Small intestine (tissue), 7 donors: ENCODE measurements at regions not wholly inside any gene's neighbourhood (a gene's known extent, or its start where the extent isn't known, plus 50 kb on each side); places are given as distances from the start of the nearest gene placed in this dataset.

ENCODE experiments used
- DNase-seq, 2 donors: peaks; one replicate each; pipeline versions ENCODE4 v3.0.0 to v3.0.0-alpha.2; 2013
- FAIRE-seq: peaks from 2 replicates; lab custom pipeline; 2012; peaks lifted over from hg19 to GRCh38; lab: Jason Lieb, UNC
- H3K27ac ChIP-seq, 3 donors: one replicate each; pipeline ENCODE4 v1.5.1; 2013; ENCODE audit warnings: low read length in 2 of 3, mild to moderate bottlenecking in 2 of 3, control low read depth in 1 of 3, inconsistent platforms in 1 of 3, low read depth in 1 of 3, moderate library complexity in 1 of 3
- H3K27me3 ChIP-seq, 3 donors: one replicate each; pipeline ENCODE4 v1.6.1; 2013; ENCODE audit warnings: low read length in 3 of 3, inconsistent platforms in 1 of 3; ENCODE audit not compliant: control insufficient read depth in 3 of 3, insufficient read depth in 3 of 3
- H3K36me3 ChIP-seq, 3 donors: one replicate each; pipeline ENCODE4 v1.6.1; 2013; ENCODE audit warnings: low read length in 3 of 3, inconsistent platforms in 1 of 3, low read depth in 1 of 3, mild to moderate bottlenecking in 1 of 3, moderate library complexity in 1 of 3; ENCODE audit not compliant: control insufficient read depth in 3 of 3, insufficient read depth in 2 of 3
- H3K4me1 ChIP-seq, 3 donors: one replicate each; pipeline ENCODE4 v1.6.1; 2013; ENCODE audit warnings: low read length in 2 of 3, inconsistent platforms in 1 of 3, low read depth in 1 of 3, mild to moderate bottlenecking in 1 of 3, moderate library complexity in 1 of 3; ENCODE audit not compliant: control insufficient read depth in 3 of 3, insufficient read depth in 2 of 3
- H3K4me3 ChIP-seq, 3 donors: one replicate each; pipeline ENCODE4 v1.5.1; 2013; ENCODE audit warnings: low read length in 3 of 3, control low read depth in 1 of 3, inconsistent platforms in 1 of 3, low read depth in 1 of 3, mild to moderate bottlenecking in 1 of 3, moderate library complexity in 1 of 3
- H3K9me3 ChIP-seq, 2 donors: one replicate each; pipeline ENCODE4 v1.6.1; 2013; ENCODE audit warnings: low read depth in 1 of 2, low read length in 1 of 2; ENCODE audit not compliant: control insufficient read depth in 2 of 2, insufficient read depth in 1 of 2
- WGBS, 3 donors: extraction: QIAGEN DNeasy Blood & Tissue Kit; methylation state at CpG; one replicate each; pipeline ENCODE4 v1.1.7; 2013; 5-methylcytosine and 5-hydroxymethylcytosine counted together
- donor health status: healthy with polysubstance abuse.
- donor health status: control.
- donor health status: control.
- donor health status: Bipolar disorder and iron deficiency.
- donor health status: healthy.

DNA sequence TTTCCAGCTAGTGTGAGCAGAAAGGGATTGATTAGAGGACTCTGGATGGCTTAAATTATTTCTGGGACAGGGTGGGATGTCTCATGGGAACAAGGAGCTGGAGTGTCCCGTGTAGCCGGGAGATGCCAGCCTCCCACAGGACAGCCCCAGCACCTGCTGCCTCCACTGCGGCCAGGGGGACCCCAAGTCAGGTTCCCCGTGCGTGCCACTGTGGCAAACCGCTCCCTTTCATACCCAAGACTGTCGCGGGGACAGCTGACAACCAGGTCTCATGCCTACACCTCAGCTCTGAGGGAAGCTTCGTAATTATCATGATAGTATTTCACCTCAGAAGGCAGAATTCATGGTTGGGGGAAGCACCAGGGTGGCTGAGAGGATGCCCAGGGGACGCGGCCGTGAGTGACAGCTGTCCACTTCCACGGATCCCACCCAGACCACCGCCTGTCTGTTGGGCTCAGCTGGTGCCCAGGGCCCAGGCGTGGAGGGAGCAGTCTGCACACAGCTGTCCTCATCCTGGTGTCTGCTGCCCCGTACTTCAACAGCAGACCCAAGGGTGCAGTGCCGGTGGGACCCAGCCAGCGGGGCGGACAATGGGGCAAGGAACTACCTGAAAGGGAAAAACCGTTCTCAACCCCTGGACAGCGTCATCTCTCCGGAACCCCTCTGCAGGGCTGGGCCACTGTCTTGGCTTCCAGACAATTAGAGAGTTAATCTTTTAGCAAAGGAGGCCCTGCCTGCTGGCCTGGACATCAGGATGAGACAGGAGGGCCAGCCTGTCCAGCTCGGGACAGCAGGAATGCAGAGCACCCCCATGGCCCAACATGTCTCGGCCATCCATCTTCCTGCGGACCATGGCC lies 166.9 kb downstream of the OLFM1 start:
- no peak for DNase-seq

DNA sequence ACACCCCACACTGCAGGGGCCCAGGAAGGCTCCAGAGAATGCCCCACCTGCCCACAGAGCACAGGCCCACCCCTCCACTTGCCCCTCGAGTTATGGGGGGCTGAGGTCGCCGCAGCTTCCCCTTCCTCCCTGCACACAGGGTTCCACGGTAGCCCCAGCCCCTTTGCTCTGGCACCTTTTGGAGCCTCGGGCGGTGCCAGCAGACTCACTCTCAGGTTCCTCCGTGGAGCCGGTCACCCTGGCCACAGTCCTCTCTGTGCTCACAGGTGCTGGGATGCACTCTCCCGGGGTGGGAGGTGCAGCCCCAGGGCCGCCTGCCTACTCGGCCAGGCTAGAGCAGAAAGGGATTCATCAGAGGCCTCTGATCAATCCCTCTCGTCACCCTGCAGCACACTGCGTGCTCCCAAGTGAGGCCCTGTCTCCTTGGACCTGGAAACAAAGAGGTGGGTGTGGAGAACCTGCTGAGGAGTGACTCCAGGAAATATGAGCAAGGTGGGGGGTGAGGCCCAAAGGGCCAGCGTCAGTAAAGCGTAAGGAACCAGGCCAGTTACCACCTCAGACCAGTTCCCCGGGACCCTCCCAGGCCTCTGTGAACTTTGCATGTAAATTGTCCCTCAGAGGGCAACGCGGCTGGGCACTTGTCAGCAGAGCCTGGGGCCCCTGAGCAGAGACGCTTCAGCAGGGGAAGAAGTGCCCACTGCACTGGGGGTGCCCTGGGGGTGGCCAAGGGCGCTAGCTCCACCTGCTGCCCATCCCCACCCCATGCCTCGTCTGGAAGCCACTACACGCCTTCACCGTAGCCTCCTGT lies 167.8 kb downstream of the OLFM1 start:
- no peak overlapping the region for H3K4me3 ChIP-seq
- peaks cover 0 to 4% (median 0%) of the 10 kb centered on the region in 3 donors for H3K27me3 ChIP-seq
- FAIRE-seq (no peak), DNase-seq (peak in 1 of 2 donors; percentile 82)
- H3K9me3 ChIP-seq = no peaks in the 10 kb centered on the region
- H3K27ac ChIP-seq = peak overlapping the region in 1 of 3 donors; percentile 70
- 33 to 62% (median 44%) methylated on average over 21 to 23 of the region's 23 CpGs for WGBS, 3 donors
- H3K4me1 ChIP-seq = peaks cover 0 to 42% (median 0%) of the 10 kb centered on the region in 3 donors
- peaks cover 0 to 6% (median 0%) of the 10 kb centered on the region in 3 donors for H3K36me3 ChIP-seq

More for the DNA sequence above, 166.9 kb downstream of the OLFM1 start:
- 86 to 90% (median 89%) methylated on average over 25 of the region's 25 CpGs for WGBS, 3 donors
- peak overlapping the region in 1 of 3 donors; percentile 70 for H3K27ac ChIP-seq
- no peaks in the 10 kb centered on the region for H3K9me3 ChIP-seq
- no peak overlapping the region for H3K4me3 ChIP-seq
- peaks cover 0 to 6% (median 0%) of the 10 kb centered on the region in 3 donors for H3K36me3 ChIP-seq
- H3K27me3 ChIP-seq = peaks cover 0 to 4% (median 0%) of the 10 kb centered on the region in 3 donors
- peaks cover 0 to 42% (median 0%) of the 10 kb centered on the region in 3 donors for H3K4me1 ChIP-seq
- no peak for FAIRE-seq

DNA sequence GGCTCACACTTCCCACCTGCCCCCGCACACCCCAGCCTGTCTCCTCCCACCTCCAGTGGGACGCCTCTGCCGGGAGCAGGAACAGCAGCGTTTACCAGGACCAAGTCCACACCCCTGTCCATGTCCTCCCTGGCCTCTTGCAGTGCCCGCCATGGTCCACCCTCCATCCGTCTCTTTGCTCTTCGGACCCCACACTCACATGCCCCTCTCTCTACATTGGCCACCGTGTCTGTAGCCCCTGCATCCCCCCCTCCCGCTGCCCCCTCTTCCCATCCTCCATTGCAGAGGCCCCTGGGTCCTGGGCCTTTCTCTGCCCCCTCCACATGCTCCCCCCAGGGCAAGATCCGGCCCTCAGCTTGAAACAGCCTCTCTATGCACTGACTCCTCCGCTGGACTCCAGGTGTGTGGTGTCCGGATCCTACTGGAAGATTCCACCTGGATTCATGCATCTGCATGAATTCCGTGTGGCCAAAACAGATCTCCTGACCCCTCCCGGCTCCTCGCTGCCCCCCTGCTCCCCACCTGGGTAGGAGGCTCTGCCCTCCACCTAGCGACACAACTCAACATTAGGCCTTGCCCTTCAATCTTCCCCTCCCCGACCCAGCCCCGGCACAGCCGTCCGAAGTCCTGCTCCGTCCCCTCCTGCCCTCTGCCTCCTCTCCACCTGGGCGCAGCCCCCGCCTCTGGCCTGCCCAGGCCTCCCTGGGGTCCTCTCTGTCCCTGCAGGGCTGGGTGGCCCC lies 168.5 kb downstream of the OLFM1 start:
- 35 to 63% (median 50%) methylated on average over 19 to 23 of the region's 23 CpGs for WGBS, 3 donors
- FAIRE-seq (no peak), DNase-seq (no peak)
- H3K4me3 ChIP-seq = no peak overlapping the region
- H3K9me3 ChIP-seq = no peaks in the 10 kb centered on the region
- peaks cover 0 to 6% (median 0%) of the 10 kb centered on the region in 3 donors for H3K36me3 ChIP-seq
- peaks cover 0 to 42% (median 0%) of the 10 kb centered on the region in 3 donors for H3K4me1 ChIP-seq
- peak overlapping the region in 1 of 3 donors; percentile 70 for H3K27ac ChIP-seq
- H3K27me3 ChIP-seq = peaks cover 0 to 4% (median 0%) of the 10 kb centered on the region in 3 donors

DNA sequence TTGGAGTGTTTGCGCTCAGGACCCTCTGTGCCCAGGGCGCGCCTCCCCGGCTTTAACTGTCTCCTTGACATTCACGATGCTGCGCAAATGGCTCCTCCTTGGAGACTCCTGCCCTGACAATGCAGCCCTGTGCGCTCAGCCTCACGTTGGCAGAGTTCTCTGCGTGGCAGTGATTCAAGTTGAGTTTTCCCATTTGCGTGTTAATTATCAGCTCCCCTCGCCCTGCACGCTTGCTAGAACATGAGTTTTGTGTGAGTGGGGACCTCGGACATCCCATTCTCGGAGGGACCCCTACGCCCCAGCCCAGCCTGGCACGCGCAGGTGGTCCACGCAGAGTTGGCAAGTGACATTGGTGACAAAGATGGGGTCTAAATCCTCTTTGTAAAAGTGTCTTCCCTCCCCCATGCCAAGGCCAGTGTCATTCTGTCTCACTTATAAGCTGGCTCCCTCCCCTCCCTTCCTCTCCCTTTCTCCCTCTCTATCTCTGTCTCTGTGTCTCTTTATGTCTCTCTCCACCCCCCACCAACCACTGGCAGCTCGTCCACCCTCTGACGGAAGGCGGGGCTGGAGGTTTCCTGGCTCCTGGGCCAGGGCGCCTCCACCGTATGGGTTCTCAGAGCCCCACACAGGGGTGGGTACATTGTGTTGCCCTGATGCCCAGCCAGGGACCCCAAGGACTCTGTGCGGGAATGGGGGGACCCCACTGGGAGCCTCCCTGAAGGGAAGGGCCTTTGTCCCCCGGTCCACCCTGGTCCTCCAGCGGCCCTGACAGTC lies 169.3 kb downstream of the OLFM1 start:
- WGBS, 3 donors = 74 to 89% (median 82%) methylated on average over 26 of the region's 26 CpGs
- no peak overlapping the region for H3K4me3 ChIP-seq
- peaks cover 0 to 42% (median 0%) of the 10 kb centered on the region in 3 donors for H3K4me1 ChIP-seq
- no peak for FAIRE-seq
- H3K36me3 ChIP-seq = peaks cover 0 to 6% (median 0%) of the 10 kb centered on the region in 3 donors
- H3K27ac ChIP-seq = peak overlapping the region in 1 of 3 donors; percentile 70
- peak in 1 of 2 donors; percentile 50 for DNase-seq
- peaks cover 0 to 6% (median 0%) of the 10 kb centered on the region in 3 donors for H3K27me3 ChIP-seq
- H3K9me3 ChIP-seq = no peaks in the 10 kb centered on the region

DNA sequence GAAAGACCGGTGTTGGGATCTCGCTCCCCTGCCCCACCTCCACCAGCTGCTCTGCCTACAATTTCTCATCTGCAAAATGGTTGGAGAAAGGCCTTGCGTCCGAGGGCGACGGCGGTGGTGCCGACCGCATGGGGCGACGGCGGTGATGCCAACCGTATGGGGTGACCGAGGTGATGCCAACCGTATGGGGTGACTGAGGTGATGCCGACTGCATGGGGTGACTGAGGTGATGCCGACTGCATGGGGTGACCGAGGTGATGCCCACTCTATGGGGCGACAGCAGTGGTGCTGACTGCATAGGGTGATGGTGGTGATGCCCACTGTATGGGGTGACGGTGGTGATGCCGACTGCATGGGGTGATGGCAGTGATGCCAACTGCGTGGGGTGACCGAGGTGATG lies 171.0 kb downstream of the OLFM1 start:
- Histone ChIP-seq H3K9me3 (no peaks in the 10 kb centered on the region), H3K36me3 (no peaks in the 10 kb centered on the region), H3K4me3 (no peak overlapping the region), H3K27me3 (peaks cover 0 to 3% (median 0%) of the 10 kb centered on the region in 3 donors), H3K4me1 (peaks cover 0 to 35% (median 0%) of the 10 kb centered on the region in 3 donors), H3K27ac (no peak overlapping the region)
- FAIRE-seq (no peak), DNase-seq (no peak)
- WGBS, 3 donors = 91 to 95% (median 93%) methylated on average over 23 of the region's 23 CpGs

DNA sequence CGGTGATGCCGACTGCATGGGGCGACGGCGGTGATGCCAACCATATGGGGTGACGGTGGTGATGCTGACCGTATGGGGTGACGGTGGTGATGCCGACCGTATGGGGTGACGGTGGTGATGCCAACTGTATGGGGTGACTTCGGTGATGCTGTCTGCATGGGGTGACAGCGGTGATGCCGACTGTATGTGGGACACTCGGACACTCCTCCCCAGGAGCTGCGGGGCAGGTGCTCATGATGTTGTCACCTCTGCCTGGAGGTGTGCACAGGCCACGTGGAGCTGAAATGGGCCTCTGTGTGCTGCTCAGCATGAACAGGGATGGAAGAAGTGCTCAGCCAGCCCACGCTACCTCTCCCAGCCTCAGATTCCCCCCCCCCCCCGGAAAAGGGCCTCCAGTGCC lies 171.8 kb downstream of the OLFM1 start:
- peaks cover 0 to 3% (median 0%) of the 10 kb centered on the region in 3 donors for H3K27me3 ChIP-seq
- no peak for FAIRE-seq
- 83 to 91% (median 88%) methylated on average over 19 of the region's 19 CpGs for WGBS, 3 donors
- no peak for DNase-seq
- H3K36me3 ChIP-seq = no peaks in the 10 kb centered on the region
- no peak overlapping the region for H3K4me3 ChIP-seq
- no peaks in the 10 kb centered on the region for H3K9me3 ChIP-seq
- peaks cover 0 to 35% (median 0%) of the 10 kb centered on the region in 3 donors for H3K4me1 ChIP-seq
- H3K27ac ChIP-seq = no peak overlapping the region

DNA sequence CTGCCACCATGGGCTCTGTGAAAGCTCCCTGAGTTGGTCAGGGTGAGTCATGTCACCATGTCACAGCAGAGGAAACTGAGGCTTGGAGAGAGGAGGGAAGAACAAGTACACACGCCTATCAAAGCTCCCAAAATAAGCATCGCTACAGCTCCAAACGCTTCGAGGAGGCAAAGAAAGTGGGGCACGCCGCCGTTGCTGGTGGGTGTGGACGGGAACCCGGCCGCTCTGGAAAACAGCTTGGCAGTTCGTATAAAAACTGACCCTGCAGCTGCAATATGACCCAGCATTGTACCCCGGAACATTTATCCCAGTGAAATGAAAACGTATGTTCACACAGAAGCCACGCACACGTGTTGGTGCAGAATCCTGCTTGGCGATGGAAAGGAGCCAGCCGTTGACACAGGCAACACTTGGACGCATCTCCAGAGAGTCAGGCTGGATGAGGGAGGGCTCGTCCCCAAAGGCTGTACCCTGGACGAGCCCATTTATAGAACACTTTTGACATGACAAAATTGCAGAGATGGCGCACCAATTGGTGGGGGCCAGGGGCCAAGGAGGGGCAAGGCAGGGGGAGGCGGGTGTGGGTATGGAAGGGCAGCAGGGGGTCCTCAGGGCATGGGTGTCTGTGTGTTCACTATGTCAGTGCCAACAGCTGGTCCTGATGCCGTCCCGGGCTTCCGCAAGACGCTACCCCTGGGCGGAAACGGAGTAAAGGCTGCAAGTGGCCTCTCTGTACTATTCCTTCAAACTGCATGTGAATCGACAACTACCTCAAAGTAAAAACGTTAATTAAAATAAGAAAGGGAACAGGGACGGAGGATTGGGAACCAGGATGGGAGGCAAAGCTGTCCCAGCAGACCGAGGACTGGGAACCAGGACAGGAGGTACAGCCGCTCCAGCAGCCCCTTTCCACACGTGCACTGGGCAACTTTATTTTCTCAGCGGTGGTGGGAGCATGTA lies 173.0 kb downstream of the OLFM1 start:
- WGBS, 3 donors = 72 to 84% (median 81%) methylated on average over 34 to 35 of the region's 35 CpGs
- no peaks in the 10 kb centered on the region for H3K36me3 ChIP-seq
- peaks cover 0 to 3% (median 0%) of the 10 kb centered on the region in 3 donors for H3K27me3 ChIP-seq
- H3K4me1 ChIP-seq = peaks cover 0 to 29% (median 0%) of the 10 kb centered on the region in 3 donors
- H3K4me3 ChIP-seq = no peak overlapping the region
- no peak overlapping the region for H3K27ac ChIP-seq
- DNase-seq (no peak), FAIRE-seq (no peak)
- H3K9me3 ChIP-seq = no peaks in the 10 kb centered on the region
